HG03469 (cell line): ENCODE measurements at regions not wholly inside any gene's neighbourhood (a gene's known extent, or its start where the extent isn't known, plus 50 kb on each side); places are given as distances from the start of the nearest gene placed in this dataset.
"Not testable (repeated sequence)": the region's sequence is repeated elsewhere in the genome, so short reads cannot be mapped to it uniquely, and the experiment has no call there.

ENCODE experiments used
- ATAC-seq: cut with Tn5 transposase; IDR thresholded peaks from one replicate; pipeline ENCODE4 v1.9.1; 2021; ENCODE audit warnings: mild to moderate bottlenecking, moderate library complexity, moderate number of reproducible peaks; ENCODE audit not compliant: unreplicated experiment

GRCh38 chr6:6966569-6966968, 141.2 kb upstream of the RREB1 start:
- no peak for ATAC-seq

- no peak for ATAC-seq
Observed at GRCh38 chr6:6968357-6968730, 139.4 kb upstream of the RREB1 start.

- no peak for ATAC-seq
Observed at GRCh38 chr6:6968731-6969552, 138.8 kb upstream of the RREB1 start.

GRCh38 chr6:6969761-6970223, 138.0 kb upstream of the RREB1 start:
- ATAC-seq: no peak

- no peak for ATAC-seq
Observed at GRCh38 chr6:6970851-6971250, 136.9 kb upstream of the RREB1 start.

GRCh38 chr6:6971369-6971768, 136.4 kb upstream of the RREB1 start:
- no peak for ATAC-seq

GRCh38 chr6:6972456-6972855, 135.3 kb upstream of the RREB1 start:
- ATAC-seq: no peak

GRCh38 chr6:6973721-6974120, 134.0 kb upstream of the RREB1 start:
- ATAC-seq: no peak

- ATAC-seq: no peak
Observed at GRCh38 chr6:6975459-6976111, 132.2 kb upstream of the RREB1 start.

GRCh38 chr6:6976193-6976592, 131.6 kb upstream of the RREB1 start:
- ATAC-seq: no peak

GRCh38 chr6:6978731-6979130, 129.0 kb upstream of the RREB1 start:
- no peak for ATAC-seq

GRCh38 chr6:6980999-6981597, 126.7 kb upstream of the RREB1 start:
- ATAC-seq: no peak

- ATAC-seq: no peak
Observed at GRCh38 chr6:6981681-6982322, 126.0 kb upstream of the RREB1 start.

GRCh38 chr6:6982663-6983062, 125.1 kb upstream of the RREB1 start:
- ATAC-seq: no peak

- ATAC-seq: no peak
Observed at GRCh38 chr6:6984585-6985366, 123.0 kb upstream of the RREB1 start.

GRCh38 chr6:6986344-6986743, 121.4 kb upstream of the RREB1 start:
- no peak for ATAC-seq

- ATAC-seq: no peak
Observed at GRCh38 chr6:6987749-6988148, 120.0 kb upstream of the RREB1 start.

GRCh38 chr6:6990059-6990458, 117.7 kb upstream of the RREB1 start:
- not testable (repeated sequence) for ATAC-seq

- no peak for ATAC-seq
Observed at GRCh38 chr6:6993503-6994237, 114.1 kb upstream of the RREB1 start.

- no peak for ATAC-seq
Observed at GRCh38 chr6:6994796-6995195, 113.0 kb upstream of the RREB1 start.
